ENCODE measurements at regions not wholly inside any gene's neighbourhood (a gene's known extent, or its start where the extent isn't known, plus 50 kb on each side); places are given as distances from the start of the nearest gene placed in this dataset.

- TF ChIP-seq CTCF (conservative IDR thresholded peaks at IDR 0.05; ENCODE audit: low read depth, low read length) (no peak), EZH2 (IDR thresholded peaks at IDR 0.05; ENCODE audit: borderline replicate concordance, low read depth, low read length, poor library complexity, severe bottlenecking) (no peak)
Measured at GRCh38 chr5:106759581-106759980, 911.2 kb downstream of the EFNA5 start.

All from A673 (cell line).